Aorta (tissue), 5 donors: ENCODE measurements at regions not wholly inside any gene's neighbourhood (a gene's known extent, or its start where the extent isn't known, plus 50 kb on each side); places are given as distances from the start of the nearest gene placed in this dataset.

Source experiments
- ATAC-seq: fragments of 200-7000 bp; cut with Tn5 transposase; one replicate; pipeline ENCODE4 v1.9.1; 2022; ENCODE audit warnings: moderate library complexity; ENCODE audit not compliant: low FRiP score
- DNase-seq, 2 donors: peaks; one replicate each; pipeline ENCODE4 v3.0.0-alpha.2; 2020
- H3K27ac ChIP-seq, 2 donors: one replicate each; pipeline ENCODE4 v1.5.1; 2013; ENCODE audit warnings: low read length in 2 of 2, mild to moderate bottlenecking in 2 of 2, moderate library complexity in 2 of 2, control low read depth in 1 of 2, inconsistent platforms in 1 of 2, low read depth in 1 of 2
- H3K27me3 ChIP-seq, 2 donors: one replicate each; pipeline ENCODE4 v1.6.1; 2013; ENCODE audit warnings: control low read depth in 1 of 2, low read length in 1 of 2, mild to moderate bottlenecking in 1 of 2, moderate library complexity in 1 of 2; ENCODE audit not compliant: insufficient read depth in 2 of 2, control insufficient read depth in 1 of 2
- H3K36me3 ChIP-seq, 2 donors: one replicate each; pipeline ENCODE4 v1.6.1; 2013; ENCODE audit warnings: control low read depth in 1 of 2, low read length in 1 of 2, mild to moderate bottlenecking in 1 of 2; ENCODE audit not compliant: insufficient read depth in 2 of 2, control insufficient read depth in 1 of 2
- H3K4me1 ChIP-seq, 2 donors: one replicate each; pipeline ENCODE4 v1.6.1; 2013; ENCODE audit warnings: low read length in 2 of 2, control low read depth in 1 of 2, mild to moderate bottlenecking in 1 of 2, moderate library complexity in 1 of 2; ENCODE audit not compliant: insufficient read depth in 2 of 2, control insufficient read depth in 1 of 2
- H3K4me3 ChIP-seq, 2 donors: one replicate each; pipeline ENCODE4 v1.5.1; 2013; ENCODE audit warnings: low read length in 2 of 2, control low read depth in 1 of 2, mild to moderate bottlenecking in 1 of 2
- H3K9me3 ChIP-seq: one replicate; pipeline ENCODE4 v1.6.1; 2013; ENCODE audit warnings: mild to moderate bottlenecking, low read length; ENCODE audit not compliant: control insufficient read depth
- WGBS, 2 donors: extraction: QIAGEN DNeasy Blood & Tissue Kit; methylation state at CpG; one replicate each; pipeline ENCODE4 v1.1.7; 2013; 5-methylcytosine and 5-hydroxymethylcytosine counted together
- intact Hi-C, 2 donors: fragments of 100-400 bp; cut with DNase I; formaldehyde crosslinking; loops; one replicate each; pipeline versions ENCODE4 v1.14.2 to v1.15.0; 2022
- donor health status: healthy with polysubstance abuse.
- donor health status: Bipolar disorder and iron deficiency.
- donor health status: DM: no; HTN: no; CAD: no.
- donor health status: DM: no; HTN: no; CAD: no.
- donor health status: DM: yes; HTN: yes; CAD: no.

DNA sequence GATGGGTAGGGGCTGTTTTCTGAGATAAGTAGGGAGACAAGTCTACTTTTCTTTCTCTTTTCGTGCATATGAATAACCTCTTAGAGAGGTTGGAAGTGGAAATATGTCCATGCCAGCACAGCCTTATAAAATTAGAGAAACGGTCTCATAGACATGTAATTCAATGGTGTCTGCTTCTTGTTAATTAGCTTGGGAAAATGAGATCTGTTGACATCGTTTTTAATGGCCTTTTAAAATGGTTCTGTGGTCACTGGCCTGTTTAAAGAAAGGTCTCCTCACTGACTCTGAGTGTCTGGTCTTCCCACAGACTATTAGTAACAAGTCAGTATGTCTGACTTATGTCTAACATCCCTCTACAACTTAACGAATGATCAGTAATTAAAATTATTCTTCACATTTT lies 487.1 kb downstream of the SLITRK6 start:
- Histone ChIP-seq H3K27me3 (no peaks in the 10 kb centered on the region), H3K4me1 (no peaks in the 10 kb centered on the region), H3K4me3 (no peak overlapping the region), H3K9me3 (no peaks in the 10 kb centered on the region), H3K27ac (no peak overlapping the region), H3K36me3 (no peaks in the 10 kb centered on the region)
- ATAC-seq (no peak), DNase-seq (no peak)
- intact Hi-C loops: no loop called here
- 78 to 79% methylated on average over 4 of the region's 4 CpGs for WGBS, 2 donors

DNA sequence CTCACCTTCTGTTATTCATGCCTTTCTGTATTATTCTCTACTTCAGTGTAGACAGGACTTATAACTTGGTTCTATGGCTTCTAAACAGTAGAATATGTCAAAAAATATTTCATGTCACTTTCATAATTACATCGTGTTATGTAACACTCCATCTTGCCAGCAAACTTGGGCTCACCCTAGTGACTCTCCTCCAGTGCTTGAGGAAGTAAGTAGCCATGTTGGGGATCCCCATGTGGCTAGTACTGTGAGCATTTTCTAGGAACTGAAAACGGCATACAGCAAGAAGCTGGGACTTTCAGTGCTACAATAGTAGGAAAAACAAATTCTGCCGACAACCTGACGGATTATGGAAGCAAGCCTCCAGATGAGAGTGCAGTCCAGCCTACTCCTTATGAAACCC lies 495.6 kb downstream of the SLITRK6 start:
- Histone ChIP-seq H3K4me1 (no peaks in the 10 kb centered on the region), H3K27me3 (no peaks in the 10 kb centered on the region), H3K36me3 (no peaks in the 10 kb centered on the region), H3K4me3 (no peak overlapping the region), H3K27ac (no peak overlapping the region), H3K9me3 (no peaks in the 10 kb centered on the region)
- intact Hi-C loops: no loop called here
- DNase-seq: no peak
- no peak for ATAC-seq
- 40 to 50% methylated on average over 4 of the region's 4 CpGs for WGBS, 2 donors

DNA sequence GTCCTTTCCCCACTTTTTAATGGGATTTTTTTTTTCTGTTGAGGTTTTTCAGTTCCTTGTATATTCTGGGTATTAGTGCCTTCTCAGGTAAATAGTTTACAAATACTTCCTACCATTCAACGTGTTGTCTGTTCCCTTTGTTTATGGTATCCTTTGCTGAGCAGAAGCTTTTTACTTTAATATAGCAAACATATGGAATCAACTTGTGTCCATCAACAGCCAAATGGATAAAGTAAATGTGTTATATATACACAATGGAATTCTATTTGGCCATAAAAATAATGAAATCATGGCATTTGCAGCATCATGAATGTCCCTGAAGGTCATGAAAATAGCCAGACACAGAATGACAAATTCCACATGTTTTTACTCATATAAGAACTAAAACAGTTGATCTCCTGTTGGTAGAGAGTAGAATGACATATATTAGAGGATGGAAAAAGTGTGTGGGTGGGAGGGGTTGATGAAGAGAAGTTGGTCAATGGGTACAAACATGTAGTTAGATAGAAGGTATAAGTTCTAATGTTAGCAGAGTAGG lies 500.8 kb downstream of the SLITRK6 start:
- no peak overlapping the region for H3K4me3 ChIP-seq
- intact Hi-C loops: no loop called here
- ATAC-seq (no peak), DNase-seq (no peak)
- no peak overlapping the region for H3K27ac ChIP-seq
- no peaks in the 10 kb centered on the region for H3K36me3 ChIP-seq
- H3K27me3 ChIP-seq: no peaks in the 10 kb centered on the region
- WGBS, 2 donors: 62 to 72% methylated on average over 1 of the region's 1 CpG
- H3K9me3 ChIP-seq: no peaks in the 10 kb centered on the region
- no peaks in the 10 kb centered on the region for H3K4me1 ChIP-seq

DNA sequence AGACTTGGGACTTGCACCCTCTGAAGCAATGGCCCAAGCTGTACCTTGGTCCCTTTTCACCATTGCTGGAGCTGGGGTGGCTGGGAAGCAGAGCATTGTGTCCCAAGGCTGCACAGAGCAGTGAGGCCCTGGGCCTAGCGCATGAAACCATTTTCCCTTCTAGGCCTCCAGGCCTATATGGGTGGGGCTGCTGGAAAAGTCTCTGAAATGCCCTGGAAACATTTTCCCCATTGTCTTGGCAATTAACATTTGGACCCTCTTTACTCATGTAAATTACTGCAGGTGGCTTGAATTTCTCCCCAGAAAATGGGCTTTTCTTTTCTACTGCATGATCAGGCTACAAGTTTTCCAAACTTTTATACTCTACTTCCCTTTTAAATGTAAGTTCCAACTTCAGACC lies 510.5 kb downstream of the SLITRK6 start:
- intact Hi-C loops: no loop called here
- Histone ChIP-seq H3K27me3 (no peaks in the 10 kb centered on the region), H3K4me1 (no peaks in the 10 kb centered on the region), H3K36me3 (no peaks in the 10 kb centered on the region), H3K9me3 (no peaks in the 10 kb centered on the region), H3K4me3 (no peak overlapping the region), H3K27ac (no peak overlapping the region)
- WGBS, 2 donors: 97 to 100% methylated on average over 1 of the region's 1 CpG
- ATAC-seq (no peak), DNase-seq (no peak)

DNA sequence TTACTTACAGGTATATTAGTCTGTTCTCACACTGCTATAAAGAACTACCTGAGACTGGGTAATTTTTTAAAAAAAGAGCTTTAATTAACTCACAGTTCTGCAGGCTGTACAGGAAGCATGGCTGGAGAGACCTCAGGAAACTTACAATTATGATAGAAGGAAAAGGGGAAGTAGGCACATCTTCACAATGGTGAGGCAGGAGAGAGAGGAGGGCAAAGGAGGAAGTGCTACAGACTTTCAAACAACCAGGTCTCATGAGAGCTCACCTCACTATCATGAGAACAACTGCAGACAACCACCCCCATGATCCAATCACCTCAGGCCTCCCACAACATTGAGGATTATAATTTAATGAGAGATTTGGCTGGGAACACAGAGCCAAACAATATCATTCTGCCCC lies 511.7 kb downstream of the SLITRK6 start:
- no peak for ATAC-seq
- Histone ChIP-seq H3K4me1 (no peaks in the 10 kb centered on the region), H3K27ac (no peak overlapping the region), H3K9me3 (no peaks in the 10 kb centered on the region), H3K4me3 (no peak overlapping the region), H3K27me3 (no peaks in the 10 kb centered on the region), H3K36me3 (no peaks in the 10 kb centered on the region)
- DNase-seq: no peak
- intact Hi-C loops: no loop called here

DNA sequence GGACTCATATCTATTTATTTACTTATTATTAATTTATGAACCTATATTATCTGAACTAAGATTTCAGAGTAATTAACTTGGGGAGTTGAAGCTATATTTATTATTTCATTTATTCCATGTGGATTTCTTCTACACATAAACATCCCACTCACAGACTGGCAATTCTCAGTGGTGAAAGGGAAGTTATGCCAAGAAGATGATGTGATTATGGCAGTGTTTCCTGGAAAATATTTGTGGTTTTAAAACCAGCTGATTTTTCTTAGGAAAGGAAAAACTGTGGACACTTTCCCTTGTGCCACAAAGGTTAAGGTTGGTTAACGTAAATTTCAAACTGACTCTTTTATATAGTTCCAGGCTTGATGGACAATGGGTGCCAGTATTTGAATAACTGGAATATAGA lies 513.1 kb downstream of the SLITRK6 start:
- Histone ChIP-seq H3K27me3 (no peaks in the 10 kb centered on the region), H3K4me1 (no peaks in the 10 kb centered on the region), H3K4me3 (no peak overlapping the region), H3K27ac (no peak overlapping the region), H3K9me3 (no peaks in the 10 kb centered on the region), H3K36me3 (no peaks in the 10 kb centered on the region)
- no peak for ATAC-seq
- WGBS, 2 donors: 70 to 71% methylated on average over 1 of the region's 1 CpG
- DNase-seq: no peak
- intact Hi-C loops: no loop called here

DNA sequence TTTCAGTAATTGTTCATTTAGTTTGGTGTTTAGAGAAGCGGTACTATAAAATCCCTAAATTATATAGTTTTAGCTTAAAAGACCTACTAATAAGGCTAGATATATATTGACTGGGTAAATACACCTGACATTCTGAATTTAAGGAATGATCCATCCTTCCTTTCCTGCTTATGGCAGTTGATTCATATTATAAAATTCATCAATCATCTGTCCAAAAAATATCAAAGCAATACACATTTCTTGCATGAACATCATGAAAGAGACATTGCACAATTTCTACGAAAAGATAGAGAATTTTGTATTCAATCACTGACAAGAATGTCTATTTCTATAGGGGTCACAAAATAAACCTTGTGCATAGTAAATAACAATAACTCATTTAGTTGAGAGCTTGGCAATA lies 514.9 kb downstream of the SLITRK6 start:
- Histone ChIP-seq H3K27me3 (no peaks in the 10 kb centered on the region), H3K36me3 (no peaks in the 10 kb centered on the region), H3K4me3 (no peak overlapping the region), H3K27ac (no peak overlapping the region), H3K9me3 (no peaks in the 10 kb centered on the region), H3K4me1 (no peaks in the 10 kb centered on the region)
- intact Hi-C loops: no loop called here
- 91 to 95% methylated on average over 2 of the region's 2 CpGs for WGBS, 2 donors
- ATAC-seq (no peak), DNase-seq (no peak)

DNA sequence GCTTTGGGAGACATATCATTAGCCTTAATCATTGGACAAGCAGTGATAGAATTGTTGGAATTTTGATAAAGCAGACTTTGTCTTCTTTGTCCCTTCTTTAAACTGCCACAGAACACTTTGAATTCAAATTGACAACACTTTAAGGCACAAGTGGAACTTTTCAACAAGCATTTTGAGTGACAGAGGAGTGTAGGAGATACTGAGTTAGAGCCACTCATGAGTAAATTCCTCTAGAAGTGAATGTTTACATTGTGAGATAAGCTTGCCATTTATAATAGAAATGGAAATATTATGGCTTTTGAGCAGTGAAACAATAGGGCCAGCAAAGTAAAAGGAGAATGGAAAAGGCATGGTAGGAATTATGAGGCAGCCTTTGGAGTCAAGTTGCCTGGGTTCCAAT lies 515.8 kb downstream of the SLITRK6 start:
- H3K4me3 ChIP-seq: no peak overlapping the region
- DNase-seq (no peak), ATAC-seq (no peak)
- H3K27me3 ChIP-seq: no peaks in the 10 kb centered on the region
- intact Hi-C loops: no loop called here
- H3K9me3 ChIP-seq: no peaks in the 10 kb centered on the region
- no peaks in the 10 kb centered on the region for H3K4me1 ChIP-seq
- no peak overlapping the region for H3K27ac ChIP-seq
- H3K36me3 ChIP-seq: no peaks in the 10 kb centered on the region

DNA sequence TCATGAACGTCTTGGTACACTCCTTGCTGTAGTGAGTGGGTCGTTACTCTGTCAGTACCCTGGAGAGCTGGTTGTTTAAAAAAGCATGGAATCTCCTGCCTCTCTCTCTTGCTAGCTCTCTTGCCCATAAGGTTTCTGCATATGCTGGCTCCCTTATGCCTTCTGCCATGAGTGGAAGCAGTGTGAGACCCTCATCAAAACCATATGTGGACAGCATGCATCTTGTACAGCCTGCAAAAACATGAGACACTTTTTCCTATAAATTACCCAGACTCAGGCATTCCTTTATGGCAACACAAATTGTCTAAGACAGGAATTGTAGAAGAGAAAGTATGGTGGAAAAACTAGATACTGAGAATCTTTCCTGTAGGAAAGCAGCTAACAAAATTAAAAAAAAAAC lies 516.3 kb downstream of the SLITRK6 start:
- ATAC-seq (no peak), DNase-seq (no peak)
- intact Hi-C loops: no loop called here
- Histone ChIP-seq H3K9me3 (no peaks in the 10 kb centered on the region), H3K27me3 (no peaks in the 10 kb centered on the region), H3K27ac (no peak overlapping the region), H3K36me3 (no peaks in the 10 kb centered on the region), H3K4me3 (no peak overlapping the region), H3K4me1 (no peaks in the 10 kb centered on the region)
- WGBS, 2 donors: 75 to 82% methylated on average over 2 of the region's 2 CpGs
